PFSK-1 (cell line): ENCODE measurements at regions not wholly inside any gene's neighbourhood (a gene's known extent, or its start where the extent isn't known, plus 50 kb on each side); places are given as distances from the start of the nearest gene placed in this dataset.

Experiments
- FOXP2 ChIP-seq: optimal IDR thresholded peaks from 2 replicates; pipeline ENCODE3; 2011; ENCODE audit warnings: borderline replicate concordance, control low read depth, inconsistent platforms; ENCODE audit not compliant: insufficient read depth; ENCODE audit errors: extremely low read length, extremely low read depth
- POLR2AphosphoS5 ChIP-seq: IDR thresholded peaks from 2 replicates; pipeline ENCODE4 v1.6.1; 2012; ENCODE audit warnings: low read depth, mild to moderate bottlenecking, control low read depth, low read length, moderate library complexity
- SIN3A ChIP-seq: IDR thresholded peaks from 2 replicates; pipeline ENCODE4 v1.6.1; 2012; ENCODE audit warnings: mild to moderate bottlenecking, low read length, moderate library complexity, borderline replicate concordance; ENCODE audit not compliant: insufficient read depth
- TAF1 ChIP-seq: IDR thresholded peaks from 2 replicates; pipeline ENCODE4 v1.6.1; 2012; ENCODE audit warnings: low read length, control low read depth, borderline replicate concordance; ENCODE audit not compliant: insufficient read depth
- TF ChIP-seq, protein P1 (sequence below), 2 experiments: IDR thresholded peaks; 2 replicates each; pipeline versions ENCODE4 v1.6.1 to v1.8.0; 2011 to 2012; ENCODE audit warnings: low read depth in 2 of 2, low read length in 2 of 2, control low read depth in 1 of 2, inconsistent platforms in 1 of 2, mild to moderate bottlenecking in 1 of 2, moderate library complexity in 1 of 2; ENCODE audit not compliant: insufficient read depth in 1 of 2

DNA sequence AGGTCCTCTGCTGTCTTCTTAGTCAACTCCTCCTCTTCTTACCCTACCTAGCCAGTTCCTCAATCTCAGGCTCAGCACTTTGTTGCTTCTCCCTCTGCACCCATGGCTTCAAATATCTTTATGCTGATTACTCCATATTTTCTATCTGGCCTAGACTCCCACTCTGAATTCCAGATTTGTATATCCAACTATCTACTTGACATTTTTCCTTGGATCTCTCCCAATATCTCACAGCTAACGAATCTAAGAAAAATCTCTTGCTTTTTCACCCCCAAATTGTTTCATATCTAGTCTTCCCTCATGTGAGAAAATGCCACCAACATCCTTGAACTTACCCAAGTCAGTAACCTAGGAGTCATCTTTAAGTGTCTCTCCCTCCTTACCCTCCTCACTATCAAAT lies 176.4 kb upstream of the ERCC4 start:
- TF ChIP-seq POLR2AphosphoS5: no peak
- no peak for TF ChIP-seq SIN3A
- TF ChIP-seq FOXP2: no peak
- TF ChIP-seq, protein P1, sequence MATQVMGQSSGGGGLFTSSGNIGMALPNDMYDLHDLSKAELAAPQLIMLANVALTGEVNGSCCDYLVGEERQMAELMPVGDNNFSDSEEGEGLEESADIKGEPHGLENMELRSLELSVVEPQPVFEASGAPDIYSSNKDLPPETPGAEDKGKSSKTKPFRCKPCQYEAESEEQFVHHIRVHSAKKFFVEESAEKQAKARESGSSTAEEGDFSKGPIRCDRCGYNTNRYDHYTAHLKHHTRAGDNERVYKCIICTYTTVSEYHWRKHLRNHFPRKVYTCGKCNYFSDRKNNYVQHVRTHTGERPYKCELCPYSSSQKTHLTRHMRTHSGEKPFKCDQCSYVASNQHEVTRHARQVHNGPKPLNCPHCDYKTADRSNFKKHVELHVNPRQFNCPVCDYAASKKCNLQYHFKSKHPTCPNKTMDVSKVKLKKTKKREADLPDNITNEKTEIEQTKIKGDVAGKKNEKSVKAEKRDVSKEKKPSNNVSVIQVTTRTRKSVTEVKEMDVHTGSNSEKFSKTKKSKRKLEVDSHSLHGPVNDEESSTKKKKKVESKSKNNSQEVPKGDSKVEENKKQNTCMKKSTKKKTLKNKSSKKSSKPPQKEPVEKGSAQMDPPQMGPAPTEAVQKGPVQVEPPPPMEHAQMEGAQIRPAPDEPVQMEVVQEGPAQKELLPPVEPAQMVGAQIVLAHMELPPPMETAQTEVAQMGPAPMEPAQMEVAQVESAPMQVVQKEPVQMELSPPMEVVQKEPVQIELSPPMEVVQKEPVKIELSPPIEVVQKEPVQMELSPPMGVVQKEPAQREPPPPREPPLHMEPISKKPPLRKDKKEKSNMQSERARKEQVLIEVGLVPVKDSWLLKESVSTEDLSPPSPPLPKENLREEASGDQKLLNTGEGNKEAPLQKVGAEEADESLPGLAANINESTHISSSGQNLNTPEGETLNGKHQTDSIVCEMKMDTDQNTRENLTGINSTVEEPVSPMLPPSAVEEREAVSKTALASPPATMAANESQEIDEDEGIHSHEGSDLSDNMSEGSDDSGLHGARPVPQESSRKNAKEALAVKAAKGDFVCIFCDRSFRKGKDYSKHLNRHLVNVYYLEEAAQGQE (IDR thresholded peaks at IDR 0.05; ENCODE audit: insufficient read depth in 1 of 2, low read depth in 2 of 2, low read length in 2 of 2): no peak
- TF ChIP-seq TAF1: no peak
